Neuron (in vitro differentiated cells): ENCODE measurements at regions not wholly inside any gene's neighbourhood (a gene's known extent, or its start where the extent isn't known, plus 50 kb on each side); places are given as distances from the start of the nearest gene placed in this dataset.

Source experiments
- H2AFZ ChIP-seq: one replicate; pipeline ENCODE4 v1.6.1; 2013; ENCODE audit warnings: low read depth, mild to moderate bottlenecking, inconsistent platforms, low read length, moderate library complexity
- H3K27me3 ChIP-seq: one replicate; pipeline ENCODE4 v1.6.1; 2013; ENCODE audit warnings: low read length; ENCODE audit not compliant: insufficient read depth
- H3K36me3 ChIP-seq: one replicate; pipeline ENCODE4 v1.6.1; 2013; ENCODE audit warnings: low read length; ENCODE audit not compliant: insufficient read depth
- H3K4me1 ChIP-seq: one replicate; pipeline ENCODE4 v1.6.1; 2013; ENCODE audit warnings: low read length; ENCODE audit not compliant: insufficient read depth
- H3K4me3 ChIP-seq: 2 replicates; pipeline ENCODE4 v1.5.1; 2013; ENCODE audit warnings: mild to moderate bottlenecking, low read length, moderate library complexity
- H3K9me3 ChIP-seq: one replicate; pipeline ENCODE4 v1.6.1; 2013; ENCODE audit warnings: low read length

- Histone ChIP-seq H3K36me3 (no peaks in the 10 kb centered on the region), H3K27me3 (no peaks in the 10 kb centered on the region), H2AFZ (no peak overlapping the region), H3K9me3 (no peaks in the 10 kb centered on the region), H3K4me1 (peaks cover 9% of the 10 kb centered on the region), H3K4me3 (no peak overlapping the region)
Observed at GRCh38 chr2:150097402-150097801, 390.1 kb downstream of the RND3 start.

DNA sequence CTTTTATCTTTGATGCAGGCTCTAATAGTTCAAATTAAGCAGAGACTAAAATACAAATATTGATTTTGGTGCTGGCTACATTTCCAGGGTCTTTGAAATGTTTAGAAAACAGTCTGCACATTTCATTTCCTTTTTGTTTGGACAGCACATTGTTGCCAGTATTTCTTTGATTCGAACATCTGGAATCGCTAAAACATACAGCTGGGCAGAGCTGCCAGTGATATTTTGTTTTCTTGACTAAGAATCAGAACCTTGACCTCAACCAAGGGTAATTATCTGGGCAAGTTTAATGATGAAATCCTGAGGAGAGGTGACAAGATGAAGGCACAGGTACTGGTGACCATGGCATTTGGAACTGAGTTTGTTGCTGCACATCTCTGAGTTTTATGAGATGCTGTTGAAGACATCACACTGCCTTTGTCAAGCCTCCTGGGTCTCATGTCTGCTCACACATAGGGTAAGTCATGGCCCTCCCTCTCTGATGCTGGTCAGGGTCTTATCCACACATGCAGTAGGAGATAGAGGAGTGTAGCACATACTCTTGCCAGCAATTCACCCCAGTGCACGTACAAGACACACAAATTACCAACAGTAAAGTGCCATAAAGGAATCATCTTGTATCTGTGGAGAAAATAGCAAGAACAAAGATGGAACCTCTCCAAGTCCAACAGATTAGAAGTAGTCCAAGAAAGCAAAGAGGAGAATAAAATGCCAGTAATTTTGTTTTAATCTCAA, 391.9 kb downstream of the RND3 start:
- H3K4me3 ChIP-seq, result no peak overlapping the region
- no peaks in the 10 kb centered on the region for H3K27me3 ChIP-seq

DNA sequence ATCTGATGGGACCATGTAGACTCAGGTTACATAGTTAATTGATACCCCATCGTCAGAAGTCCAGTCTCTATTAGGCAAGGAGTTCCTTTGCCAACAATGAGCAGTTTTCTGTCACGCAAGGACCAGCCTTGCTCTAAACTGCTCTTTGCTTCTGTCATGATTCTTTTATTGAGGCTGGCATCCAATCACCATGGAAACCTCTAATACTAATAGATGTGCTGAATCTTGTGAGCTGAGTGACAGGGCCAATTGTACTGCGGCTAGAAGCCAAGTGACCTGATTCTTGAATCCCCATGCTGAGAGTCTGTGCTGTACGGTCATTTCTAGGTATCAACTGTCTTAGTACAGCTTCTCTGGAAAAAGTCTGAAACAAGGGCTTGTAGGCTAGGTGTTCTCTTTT, 395.6 kb downstream of the RND3 start:
- H3K36me3 ChIP-seq, result no peaks in the 10 kb centered on the region
- no peaks in the 10 kb centered on the region for H3K27me3 ChIP-seq
- H3K4me1 ChIP-seq, result peaks cover 29% of the 10 kb centered on the region
- H2AFZ ChIP-seq, result no peak overlapping the region
- H3K4me3 ChIP-seq, result no peak overlapping the region
- no peaks in the 10 kb centered on the region for H3K9me3 ChIP-seq

More for the DNA sequence above, 391.9 kb downstream of the RND3 start:
- Histone ChIP-seq H3K36me3 (no peaks in the 10 kb centered on the region), H2AFZ (no peak overlapping the region), H3K9me3 (no peaks in the 10 kb centered on the region), H3K4me1 (peaks cover 24% of the 10 kb centered on the region)

- no peak overlapping the region for H2AFZ ChIP-seq
- H3K4me3 ChIP-seq, result no peak overlapping the region
- H3K4me1 ChIP-seq, result peaks cover 29% of the 10 kb centered on the region
- H3K36me3 ChIP-seq, result no peaks in the 10 kb centered on the region
- no peaks in the 10 kb centered on the region for H3K27me3 ChIP-seq
- no peaks in the 10 kb centered on the region for H3K9me3 ChIP-seq
Observed at GRCh38 chr2:150090031-150090430, 397.4 kb downstream of the RND3 start.

GRCh38 chr2:150088538-150088937, 398.9 kb downstream of the RND3 start:
- H3K4me3 ChIP-seq, result no peak overlapping the region
- H3K9me3 ChIP-seq, result peaks cover 2% of the 10 kb centered on the region
- H3K4me1 ChIP-seq, result peaks cover 29% of the 10 kb centered on the region
- no peaks in the 10 kb centered on the region for H3K27me3 ChIP-seq
- H3K36me3 ChIP-seq, result no peaks in the 10 kb centered on the region
- no peak overlapping the region for H2AFZ ChIP-seq

DNA sequence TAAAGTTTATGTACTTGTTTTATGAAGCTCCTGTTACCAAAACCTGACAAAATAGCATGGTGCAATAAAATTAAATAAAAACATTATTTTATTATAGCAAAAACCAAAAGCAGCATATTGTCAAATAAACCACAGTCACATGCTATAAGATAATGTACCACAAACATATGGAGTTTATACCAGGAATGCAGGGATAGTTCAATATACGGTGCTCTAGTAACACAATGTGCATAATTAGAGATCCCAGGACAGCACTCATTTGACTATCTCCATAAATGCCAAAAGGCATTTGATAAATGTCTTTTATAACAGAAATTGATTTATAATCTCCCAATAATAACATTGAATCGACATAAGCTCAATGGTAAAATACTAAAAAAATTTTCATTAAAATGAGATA, 402.0 kb downstream of the RND3 start:
- Histone ChIP-seq H2AFZ (no peak overlapping the region), H3K36me3 (no peaks in the 10 kb centered on the region), H3K4me3 (no peak overlapping the region), H3K9me3 (peaks cover 2% of the 10 kb centered on the region), H3K4me1 (peaks cover 11% of the 10 kb centered on the region), H3K27me3 (no peaks in the 10 kb centered on the region)

DNA sequence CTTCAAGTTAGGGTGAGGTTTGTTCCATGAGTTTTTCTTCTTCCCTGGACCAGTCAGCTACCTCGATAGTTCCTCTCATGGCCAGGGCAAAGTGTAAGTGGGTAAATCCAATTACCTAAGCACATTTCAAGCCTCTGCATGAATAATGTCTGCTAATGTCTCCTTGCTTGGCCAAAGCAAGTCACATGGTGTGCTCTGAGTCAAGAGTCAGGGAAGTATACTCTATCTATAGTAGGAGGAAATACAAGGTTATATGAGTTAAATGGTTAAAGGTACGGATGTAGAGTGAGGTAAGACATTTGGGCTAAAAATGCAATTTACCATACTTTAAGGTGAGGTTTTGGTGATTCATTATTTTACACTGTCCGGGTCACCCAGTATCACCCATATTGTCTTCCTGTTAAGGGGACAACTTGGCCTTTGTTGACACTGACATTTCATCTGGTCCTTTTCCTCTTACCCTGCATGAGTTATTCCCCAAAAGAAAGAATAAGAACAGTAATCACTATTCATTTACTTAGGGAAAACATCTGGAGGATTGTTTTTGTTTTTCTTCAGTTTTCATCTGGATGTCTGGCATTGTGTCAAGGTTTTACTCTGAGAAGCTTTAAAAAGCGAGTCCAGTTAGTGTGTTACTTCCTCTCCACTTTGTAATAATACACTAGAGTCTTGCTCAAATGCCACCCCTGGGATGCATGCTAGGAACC, 405.5 kb downstream of the RND3 start:
- H3K4me1 ChIP-seq, result no peaks in the 10 kb centered on the region
- H3K36me3 ChIP-seq, result no peaks in the 10 kb centered on the region
- no peak overlapping the region for H3K4me3 ChIP-seq
- H3K9me3 ChIP-seq, result peaks cover 2% of the 10 kb centered on the region
- no peaks in the 10 kb centered on the region for H3K27me3 ChIP-seq
- no peak overlapping the region for H2AFZ ChIP-seq

- Histone ChIP-seq H2AFZ (no peak overlapping the region), H3K27me3 (no peaks in the 10 kb centered on the region), H3K4me1 (no peaks in the 10 kb centered on the region), H3K4me3 (no peak overlapping the region), H3K36me3 (no peaks in the 10 kb centered on the region), H3K9me3 (no peaks in the 10 kb centered on the region)
Observed at GRCh38 chr2:150076281-150076680, 411.2 kb downstream of the RND3 start.

- no peak overlapping the region for H2AFZ ChIP-seq
- no peaks in the 10 kb centered on the region for H3K9me3 ChIP-seq
- no peaks in the 10 kb centered on the region for H3K27me3 ChIP-seq
- no peaks in the 10 kb centered on the region for H3K36me3 ChIP-seq
- no peaks in the 10 kb centered on the region for H3K4me1 ChIP-seq
- H3K4me3 ChIP-seq, result no peak overlapping the region
Observed at GRCh38 chr2:150075831-150076230, 411.6 kb downstream of the RND3 start.

DNA sequence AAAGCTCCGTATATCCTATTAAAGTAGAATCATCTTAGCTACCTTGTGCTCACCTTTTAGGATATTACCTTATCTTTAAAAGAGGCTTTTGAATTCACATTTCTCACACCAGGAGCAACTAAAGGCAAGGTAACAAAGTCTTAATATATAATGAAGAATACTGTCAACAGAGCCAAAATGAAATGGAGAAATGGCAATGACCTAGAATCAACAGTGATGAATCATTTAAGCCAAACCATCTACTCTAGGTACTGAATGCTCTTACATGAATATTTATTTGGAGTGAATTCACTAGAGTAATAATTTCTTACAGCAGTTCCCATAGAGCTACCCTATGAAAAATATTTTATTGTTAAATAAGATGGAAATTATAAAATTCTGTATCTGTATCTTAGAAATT, 421.0 kb downstream of the RND3 start:
- no peaks in the 10 kb centered on the region for H3K9me3 ChIP-seq
- H2AFZ ChIP-seq, result no peak overlapping the region
- H3K27me3 ChIP-seq, result no peaks in the 10 kb centered on the region
- H3K4me3 ChIP-seq, result no peak overlapping the region
- H3K4me1 ChIP-seq, result peaks cover 42% of the 10 kb centered on the region
- H3K36me3 ChIP-seq, result no peaks in the 10 kb centered on the region

DNA sequence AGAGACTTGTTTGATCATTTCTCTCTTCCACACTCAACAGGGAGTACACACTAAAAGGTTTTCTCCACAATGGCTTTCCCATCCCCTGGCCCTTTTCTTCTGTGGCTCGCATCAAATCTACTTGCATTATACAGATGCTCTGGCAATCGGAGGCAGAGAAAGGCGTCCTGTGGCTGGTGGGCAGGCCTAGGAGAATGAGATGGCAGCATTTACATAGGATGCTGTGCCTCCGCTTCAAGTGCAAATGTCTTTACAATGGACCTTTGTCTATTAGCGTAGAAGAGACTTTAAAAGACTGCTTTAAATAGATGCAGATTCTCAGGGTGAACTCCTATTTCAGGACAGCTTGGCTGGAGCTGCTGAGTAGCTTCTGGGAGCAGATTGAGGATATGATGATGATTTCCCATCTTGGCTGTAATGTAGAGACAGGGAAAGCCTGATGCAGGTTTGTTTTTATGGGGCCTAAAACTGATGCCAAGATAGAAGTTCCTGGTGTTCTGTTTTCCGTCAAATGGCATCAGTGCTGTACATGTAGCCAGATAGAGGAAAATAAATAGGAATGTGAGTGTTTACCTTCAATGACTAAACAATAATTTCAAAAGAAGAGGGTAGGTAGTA, 423.4 kb downstream of the RND3 start:
- no peak overlapping the region for H2AFZ ChIP-seq
- no peak overlapping the region for H3K4me3 ChIP-seq
- H3K4me1 ChIP-seq, result peaks cover 62% of the 10 kb centered on the region
- no peaks in the 10 kb centered on the region for H3K27me3 ChIP-seq
- H3K9me3 ChIP-seq, result no peaks in the 10 kb centered on the region
- no peaks in the 10 kb centered on the region for H3K36me3 ChIP-seq

- Histone ChIP-seq H3K4me1 (peaks cover 62% of the 10 kb centered on the region), H3K4me3 (no peak overlapping the region), H3K36me3 (no peaks in the 10 kb centered on the region), H2AFZ (no peak overlapping the region), H3K27me3 (no peaks in the 10 kb centered on the region), H3K9me3 (no peaks in the 10 kb centered on the region)
Observed at GRCh38 chr2:150063432-150063889, 424.0 kb downstream of the RND3 start.

DNA sequence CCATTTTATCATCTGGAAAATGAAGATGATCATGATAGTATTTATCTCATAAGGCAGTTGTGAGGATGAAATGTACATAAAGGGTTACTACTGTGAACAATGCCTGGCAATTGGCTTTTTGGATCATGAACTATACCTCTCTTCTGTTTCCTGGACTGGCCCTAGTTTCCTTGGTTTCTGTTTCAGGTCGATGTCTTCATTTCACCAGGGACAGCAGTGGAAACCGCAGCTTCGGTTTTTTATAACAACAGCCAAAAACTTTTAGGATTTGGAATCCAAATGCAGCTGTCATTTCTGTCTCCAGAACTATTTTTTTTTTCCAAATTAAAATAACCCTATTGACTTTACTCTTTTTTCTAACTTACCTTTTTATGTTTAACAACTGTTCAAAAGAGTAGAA, 425.1 kb downstream of the RND3 start:
- Histone ChIP-seq H3K4me1 (peaks cover 62% of the 10 kb centered on the region), H3K27me3 (no peaks in the 10 kb centered on the region), H3K4me3 (no peak overlapping the region), H3K36me3 (no peaks in the 10 kb centered on the region), H2AFZ (no peak overlapping the region), H3K9me3 (no peaks in the 10 kb centered on the region)
